MM.1S (cell line): ENCODE measurements at regions not wholly inside any gene's neighbourhood (a gene's known extent, or its start where the extent isn't known, plus 50 kb on each side); places are given as distances from the start of the nearest gene placed in this dataset.

Experiments used
- DNase-seq: peaks from one replicate; pipeline ENCODE4 v3.0.0-alpha.2; 2015
- H2AFZ ChIP-seq: fragments of 300-600 bp; sonication (generic); 2 replicates; pipeline ENCODE4 v1.6.0; 2016; ENCODE audit warnings: antibody characterized with exemption, low read length
- H3F3A ChIP-seq: fragments of 300-600 bp; sonication (generic); 2 replicates; pipeline ENCODE4 v1.6.1; 2016; ENCODE audit warnings: mild to moderate bottlenecking, antibody characterized with exemption, low read length, moderate library complexity, mixed read lengths; ENCODE audit not compliant: insufficient read depth
- H3K27ac ChIP-seq: fragments of 300-600 bp; sonication (generic); 2 replicates; pipeline ENCODE4 v1.5.1; 2016; ENCODE audit warnings: mild to moderate bottlenecking, low read length
- H3K27me3 ChIP-seq: fragments of 300-600 bp; sonication (generic); replicated peaks from 2 replicates; pipeline ENCODE4 v1.6.0; 2016; ENCODE audit warnings: low read length; ENCODE audit not compliant: insufficient read depth
- H3K36me3 ChIP-seq: fragments of 300-600 bp; sonication (generic); replicated peaks from 2 replicates; pipeline ENCODE4 v1.6.1; 2016; ENCODE audit warnings: mild to moderate bottlenecking, low read length, mixed read lengths; ENCODE audit not compliant: insufficient read depth
- H3K4me1 ChIP-seq: fragments of 300-600 bp; sonication (generic); 2 replicates; pipeline ENCODE4 v1.6.1; 2016; ENCODE audit warnings: low read length, mixed read lengths
- H3K4me2 ChIP-seq: fragments of 300-600 bp; sonication (generic); 2 replicates; pipeline ENCODE4 v1.6.0; 2016; ENCODE audit warnings: low read depth, low read length
- H3K4me3 ChIP-seq: fragments of 300-600 bp; sonication (generic); 2 replicates; pipeline ENCODE4 v1.5.1; 2016; ENCODE audit warnings: low read length, mixed read lengths
- H3K79me2 ChIP-seq: fragments of 300-600 bp; sonication (generic); 2 replicates; pipeline ENCODE4 v1.6.1; 2016; ENCODE audit warnings: mixed run types, low read length, mixed read lengths
- H3K9ac ChIP-seq: fragments of 300-600 bp; sonication (generic); 2 replicates; pipeline ENCODE4 v1.6.1; 2016; ENCODE audit warnings: low read length, mixed read lengths
- H3K9me2 ChIP-seq: fragments of 300-600 bp; sonication (generic); replicated peaks from 2 replicates; pipeline ENCODE4 v1.6.1; 2016; ENCODE audit warnings: mild to moderate bottlenecking, low read length, mixed read lengths; ENCODE audit not compliant: insufficient read depth
- H3K9me3 ChIP-seq: fragments of 300-600 bp; sonication (generic); replicated peaks from 2 replicates; pipeline ENCODE4 v1.6.1; 2016; ENCODE audit warnings: mild to moderate bottlenecking, low read length, mixed read lengths; ENCODE audit not compliant: insufficient read depth
- H4K20me1 ChIP-seq: fragments of 300-600 bp; sonication (generic); 2 replicates; pipeline ENCODE4 v1.6.1; 2016; ENCODE audit warnings: mild to moderate bottlenecking, low read length, moderate library complexity, mixed read lengths; ENCODE audit not compliant: insufficient read depth
- CTCF ChIP-seq: fragments of 300-600 bp; sonication (generic); IDR thresholded peaks from 2 replicates; pipeline ENCODE4 v1.5.1; 2016; ENCODE audit warnings: antibody characterized with exemption, low read length, mixed read lengths
- EZH2 ChIP-seq: fragments of 300-600 bp; sonication (generic); optimal IDR thresholded peaks from 2 replicates; pipeline ENCODE3; 2017; ENCODE audit warnings: low read depth, mild to moderate bottlenecking, antibody characterized with exemption, low read length, mixed read lengths
- EZH2phosphoT487 ChIP-seq: fragments of 300-600 bp; sonication (generic); IDR thresholded peaks from 2 replicates; pipeline ENCODE4 v1.6.1; 2018; ENCODE audit warnings: antibody characterized with exemption, low read length

- H3K9me3 ChIP-seq: no peaks in the 10 kb centered on the region
- no peak for TF ChIP-seq CTCF
- TF ChIP-seq EZH2phosphoT487: no peak
- TF ChIP-seq EZH2: no peak
- H3K4me2 ChIP-seq: no peak overlapping the region
- H3K4me1 ChIP-seq: no peaks in the 10 kb centered on the region
- H3F3A ChIP-seq: no peaks in the 10 kb centered on the region
- no peaks in the 10 kb centered on the region for H3K36me3 ChIP-seq
- no peaks in the 10 kb centered on the region for H3K9me2 ChIP-seq
- no peak overlapping the region for H2AFZ ChIP-seq
- no peak overlapping the region for H3K27ac ChIP-seq
- H3K27me3 ChIP-seq: no peaks in the 10 kb centered on the region
- H3K9ac ChIP-seq: no peak overlapping the region
- DNase-seq: no peak
- no peaks in the 10 kb centered on the region for H3K79me2 ChIP-seq
- H3K4me3 ChIP-seq: no peak overlapping the region
- no peaks in the 10 kb centered on the region for H4K20me1 ChIP-seq
These were observed 62.0 kb upstream of the KCNK12 start for GRCh38 chr2:47632754-47633153.

- TF ChIP-seq EZH2phosphoT487 (no peak), EZH2 (no peak), CTCF (no peak)
- DNase-seq: no peak
- H3K9me2 ChIP-seq: no peaks in the 10 kb centered on the region
- H3K9ac ChIP-seq: no peak overlapping the region
- H3K4me2 ChIP-seq: no peak overlapping the region
- H3K27me3 ChIP-seq: no peaks in the 10 kb centered on the region
- no peaks in the 10 kb centered on the region for H3K36me3 ChIP-seq
- no peaks in the 10 kb centered on the region for H3K9me3 ChIP-seq
- H4K20me1 ChIP-seq: no peaks in the 10 kb centered on the region
- no peaks in the 10 kb centered on the region for H3K4me1 ChIP-seq
- H3K79me2 ChIP-seq: no peaks in the 10 kb centered on the region
- no peak overlapping the region for H3K4me3 ChIP-seq
- no peak overlapping the region for H2AFZ ChIP-seq
- no peaks in the 10 kb centered on the region for H3F3A ChIP-seq
- H3K27ac ChIP-seq: no peak overlapping the region
These were observed 61.1 kb upstream of the KCNK12 start for GRCh38 chr2:47631792-47632398.

- no peaks in the 10 kb centered on the region for H3F3A ChIP-seq
- H3K27ac ChIP-seq: no peak overlapping the region
- no peaks in the 10 kb centered on the region for H3K4me1 ChIP-seq
- H3K4me3 ChIP-seq: no peak overlapping the region
- H3K4me2 ChIP-seq: no peak overlapping the region
- H3K9ac ChIP-seq: no peak overlapping the region
- TF ChIP-seq CTCF (no peak), EZH2phosphoT487 (no peak), EZH2 (no peak)
- no peaks in the 10 kb centered on the region for H3K9me2 ChIP-seq
- no peaks in the 10 kb centered on the region for H3K36me3 ChIP-seq
- H2AFZ ChIP-seq: no peak overlapping the region
- DNase-seq: no peak
- H4K20me1 ChIP-seq: no peaks in the 10 kb centered on the region
- H3K79me2 ChIP-seq: no peaks in the 10 kb centered on the region
- H3K9me3 ChIP-seq: no peaks in the 10 kb centered on the region
- no peaks in the 10 kb centered on the region for H3K27me3 ChIP-seq
These were observed 60.5 kb upstream of the KCNK12 start for GRCh38 chr2:47631306-47631705.
